Suppressor macrophage treated with lipopolysaccharide for 4 hours (primary cell): ENCODE measurements at regions not wholly inside any gene's neighbourhood (a gene's known extent, or its start where the extent isn't known, plus 50 kb on each side); places are given as distances from the start of the nearest gene placed in this dataset.
"Not testable (repeated sequence)": the region's sequence is repeated elsewhere in the genome, so short reads cannot be mapped to it uniquely, and the experiment has no call there.

Experiments
- DNase-seq: peaks from one replicate; pipeline ENCODE4 v3.0.0-alpha.2; 2020

GRCh38 chr6:21710908-21711627, 117.5 kb downstream of the SOX4 start:
- no peak for DNase-seq

GRCh38 chr6:21712213-21712612, 118.7 kb downstream of the SOX4 start:
- DNase-seq = no peak

GRCh38 chr6:21713481-21713880, 119.9 kb downstream of the SOX4 start:
- DNase-seq = peak; percentile 2

- no peak for DNase-seq
Measured at GRCh38 chr6:21715180-21715579, 121.6 kb downstream of the SOX4 start.

- DNase-seq = no peak
Measured at GRCh38 chr6:21722510-21722909, 129.0 kb downstream of the SOX4 start.

- no peak for DNase-seq
Measured at GRCh38 chr6:21726676-21727075, 133.1 kb downstream of the SOX4 start.

GRCh38 chr6:21728141-21728540, 134.6 kb downstream of the SOX4 start:
- DNase-seq = no peak

GRCh38 chr6:21729431-21729830, 135.9 kb downstream of the SOX4 start:
- no peak for DNase-seq

- DNase-seq = no peak
Measured at GRCh38 chr6:21730533-21730932, 137.0 kb downstream of the SOX4 start.

GRCh38 chr6:21731411-21732031, 138.0 kb downstream of the SOX4 start:
- no peak for DNase-seq

GRCh38 chr6:21732032-21732730, 138.6 kb downstream of the SOX4 start:
- not testable (repeated sequence) for DNase-seq

- DNase-seq = no peak
Measured at GRCh38 chr6:21732731-21733130, 139.2 kb downstream of the SOX4 start.

- DNase-seq = no peak
Measured at GRCh38 chr6:21733311-21733710, 139.8 kb downstream of the SOX4 start.

GRCh38 chr6:21734204-21734603, 140.7 kb downstream of the SOX4 start:
- no peak for DNase-seq

GRCh38 chr6:21738180-21739094, 144.9 kb downstream of the SOX4 start:
- no peak for DNase-seq

GRCh38 chr6:21739241-21739640, 145.7 kb downstream of the SOX4 start:
- no peak for DNase-seq

- no peak for DNase-seq
Measured at GRCh38 chr6:21739838-21740237, 146.3 kb downstream of the SOX4 start.

- DNase-seq = no peak
Measured at GRCh38 chr6:21740376-21741124, 147.0 kb downstream of the SOX4 start.

- no peak for DNase-seq
Measured at GRCh38 chr6:21741221-21742109, 147.9 kb downstream of the SOX4 start.

- DNase-seq = no peak
Measured at GRCh38 chr6:21742238-21742660, 148.7 kb downstream of the SOX4 start.

GRCh38 chr6:21744331-21744730, 150.8 kb downstream of the SOX4 start:
- DNase-seq = no peak
